Neural crest cell (in vitro differentiated cells): ENCODE measurements at regions not wholly inside any gene's neighbourhood (a gene's known extent, or its start where the extent isn't known, plus 50 kb on each side); places are given as distances from the start of the nearest gene placed in this dataset.

Experiments
- DNase-seq: peaks from one replicate; pipeline ENCODE4 v3.0.0; 2021; ENCODE audit warnings: low read depth, mixed read lengths, low spot score
- H3K27ac Mint-ChIP-seq: one replicate; pipeline ENCODE4 v1.8.0; 2021; ENCODE audit warnings: mild to moderate bottlenecking, mixed read lengths; ENCODE audit not compliant: unreplicated experiment
- H3K27me3 Mint-ChIP-seq: 2 replicates; pipeline ENCODE4 v1.8.0; 2021; ENCODE audit warnings: low read depth, mild to moderate bottlenecking, mixed read lengths
- H3K36me3 Mint-ChIP-seq: 2 replicates; pipeline ENCODE4 v1.8.0; 2021; ENCODE audit warnings: low read depth, mild to moderate bottlenecking, mixed read lengths
- H3K4me1 Mint-ChIP-seq: 2 replicates; pipeline ENCODE4 v1.8.0; 2021; ENCODE audit warnings: mixed read lengths
- H3K4me3 Mint-ChIP-seq: one replicate; pipeline ENCODE4 v1.8.0; 2021; ENCODE audit warnings: mild to moderate bottlenecking, mixed read lengths
- H3K9me3 Mint-ChIP-seq: 2 replicates; pipeline ENCODE4 v1.8.0; 2021; ENCODE audit warnings: mixed read lengths
- CTCF ChIP-seq: fragments of 200-600 bp; sonication (generic); conservative IDR thresholded peaks from 2 replicates; pipeline ENCODE4 v1.5.0; 2021; ENCODE audit warnings: antibody characterized with exemption, mild to moderate bottlenecking

GRCh38 chr2:144713410-144713809, 193.5 kb upstream of the ZEB2 start:
- Mint-ChIP-seq H3K4me3 (no peak overlapping the region), H3K27me3 (no peaks in the 10 kb centered on the region), H3K4me1 (peaks cover 54% of the 10 kb centered on the region), H3K9me3 (peaks cover 8% of the 10 kb centered on the region), H3K36me3 (peaks cover 13% of the 10 kb centered on the region), H3K27ac (no peak overlapping the region)
- no peak for DNase-seq
- TF ChIP-seq CTCF, result no peak

GRCh38 chr2:144712550-144712940, 192.6 kb upstream of the ZEB2 start:
- no peak for TF ChIP-seq CTCF
- DNase-seq, result no peak
- Mint-ChIP-seq H3K27me3 (no peaks in the 10 kb centered on the region), H3K36me3 (peaks cover 4% of the 10 kb centered on the region), H3K4me3 (no peak overlapping the region), H3K4me1 (peaks cover 62% of the 10 kb centered on the region), H3K27ac (peak overlapping the region; percentile 88), H3K9me3 (no peaks in the 10 kb centered on the region)

DNA sequence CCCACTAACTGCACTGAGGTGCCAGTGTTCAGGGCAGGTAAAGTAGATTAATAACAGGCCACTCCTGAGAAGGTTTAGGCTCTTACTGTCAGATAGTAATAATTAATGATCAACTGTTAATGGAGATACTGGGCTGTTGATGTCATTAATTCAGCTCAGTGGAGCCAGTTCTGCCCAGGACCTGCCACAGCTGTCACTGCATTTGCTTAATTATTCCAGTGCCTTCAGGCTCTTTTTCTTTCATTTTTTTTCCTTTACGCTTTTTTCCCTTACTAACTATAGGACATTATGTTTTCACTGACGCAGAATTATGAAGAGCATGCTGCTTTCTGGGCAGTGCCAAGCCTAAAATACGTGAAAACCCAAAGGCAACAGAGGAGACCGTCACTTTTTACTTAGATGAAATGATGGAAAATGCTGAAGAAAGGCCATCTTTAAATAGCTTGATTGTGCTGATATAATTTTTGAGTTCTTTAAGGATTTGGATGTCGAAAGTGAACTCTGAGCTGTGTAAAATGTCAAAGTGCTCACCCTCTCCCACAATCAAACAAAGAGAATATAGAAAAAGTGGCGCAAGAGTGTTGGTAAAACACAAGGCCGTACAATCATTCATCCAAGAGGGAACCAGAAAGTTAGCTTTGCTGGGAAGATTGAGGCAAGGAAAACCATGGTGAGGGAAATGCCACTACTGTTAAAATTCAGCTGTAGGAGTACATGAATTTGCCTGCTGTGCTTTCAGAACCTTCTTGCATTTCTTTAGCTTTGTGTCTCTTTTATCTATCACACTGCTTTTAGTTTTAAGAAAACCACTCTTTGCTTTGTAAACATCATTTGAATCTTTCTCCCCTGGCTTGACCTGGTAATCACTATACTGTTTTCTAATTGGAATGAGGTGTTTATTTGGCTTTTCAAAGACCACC, 192.0 kb upstream of the ZEB2 start:
- peaks cover 66% of the 10 kb centered on the region for H3K4me1 Mint-ChIP-seq
- H3K9me3 Mint-ChIP-seq, result no peaks in the 10 kb centered on the region
- no peak for DNase-seq
- no peaks in the 10 kb centered on the region for H3K27me3 Mint-ChIP-seq
- no peak for TF ChIP-seq CTCF
- H3K36me3 Mint-ChIP-seq, result no peaks in the 10 kb centered on the region
- no peak overlapping the region for H3K4me3 Mint-ChIP-seq
- peak overlapping the region; percentile 88 for H3K27ac Mint-ChIP-seq

GRCh38 chr2:144711084-144711483, 191.2 kb upstream of the ZEB2 start:
- H3K27me3 Mint-ChIP-seq, result no peaks in the 10 kb centered on the region
- no peaks in the 10 kb centered on the region for H3K9me3 Mint-ChIP-seq
- TF ChIP-seq CTCF, result no peak
- DNase-seq, result no peak
- peaks cover 66% of the 10 kb centered on the region for H3K4me1 Mint-ChIP-seq
- H3K4me3 Mint-ChIP-seq, result no peak overlapping the region
- H3K36me3 Mint-ChIP-seq, result no peaks in the 10 kb centered on the region
- H3K27ac Mint-ChIP-seq, result no peak overlapping the region

- no peak for TF ChIP-seq CTCF
- Mint-ChIP-seq H3K9me3 (no peaks in the 10 kb centered on the region), H3K27me3 (no peaks in the 10 kb centered on the region), H3K36me3 (no peaks in the 10 kb centered on the region), H3K27ac (peak overlapping the region; percentile 73), H3K4me3 (peak overlapping the region; percentile 33), H3K4me1 (peaks cover 61% of the 10 kb centered on the region)
- DNase-seq, result no peak
Measured at GRCh38 chr2:144708626-144709025, 188.7 kb upstream of the ZEB2 start.
